A549 (cell line): ENCODE measurements at regions not wholly inside any gene's neighbourhood (a gene's known extent, or its start where the extent isn't known, plus 50 kb on each side); places are given as distances from the start of the nearest gene placed in this dataset.

Experiments used
- CTCF ChIP-seq: fragments of >200 bp; sonication (Bioruptor Twin); formaldehyde crosslinking; IDR thresholded peaks from 3 replicates; pipeline ENCODE4 v1.5.1; 2016
- E2F6 ChIP-seq: IDR thresholded peaks from 2 replicates; pipeline ENCODE4 v1.6.1; 2012; ENCODE audit warnings: low read depth, borderline replicate concordance
- EHF ChIP-seq: fragments of 250-450 bp; sonication (Bioruptor Pico); IDR thresholded peaks from 2 replicates; pipeline ENCODE4 v1.5.0; 2020; ENCODE audit warnings: mild to moderate bottlenecking
- HDAC2 ChIP-seq: fragments of 200-600 bp; sonication (generic); IDR thresholded peaks from 2 replicates; pipeline ENCODE4 v1.6.1; 2016
- POLR2A ChIP-seq: IDR thresholded peaks from 2 replicates; pipeline ENCODE4 v1.6.1; 2012; ENCODE audit warnings: mild to moderate bottlenecking, low read length
- POLR2AphosphoS2 ChIP-seq: conservative IDR thresholded peaks from 2 replicates; pipeline ENCODE4 v1.6.1; 2012; ENCODE audit warnings: low read length, improper control_type of control experiment, inconsistent platforms
- SMC3 ChIP-seq: fragments of >200 bp; sonication (Bioruptor Twin); formaldehyde crosslinking; IDR thresholded peaks from 3 replicates; pipeline ENCODE4 v1.6.1; 2018; ENCODE audit warnings: inconsistent platforms
- TF ChIP-seq, protein P1 (sequence below): fragments of 150-350 bp; IDR thresholded peaks from 2 replicates; pipeline ENCODE4 v1.6.1; 2014; ENCODE audit warnings: low read depth, mild to moderate bottlenecking, low read length
- TF ChIP-seq, protein P2 (sequence below): fragments of 200-600 bp; sonication (generic); IDR thresholded peaks from 2 replicates; pipeline ENCODE4 v1.6.1; 2016; ENCODE audit warnings: antibody characterized with exemption, mild to moderate bottlenecking, moderate library complexity
- TF ChIP-seq, protein P3 (sequence below): fragments of 450-650 bp; IDR thresholded peaks from 2 replicates; pipeline ENCODE4 v1.6.1; 2014; ENCODE audit warnings: antibody characterized with exemption

DNA sequence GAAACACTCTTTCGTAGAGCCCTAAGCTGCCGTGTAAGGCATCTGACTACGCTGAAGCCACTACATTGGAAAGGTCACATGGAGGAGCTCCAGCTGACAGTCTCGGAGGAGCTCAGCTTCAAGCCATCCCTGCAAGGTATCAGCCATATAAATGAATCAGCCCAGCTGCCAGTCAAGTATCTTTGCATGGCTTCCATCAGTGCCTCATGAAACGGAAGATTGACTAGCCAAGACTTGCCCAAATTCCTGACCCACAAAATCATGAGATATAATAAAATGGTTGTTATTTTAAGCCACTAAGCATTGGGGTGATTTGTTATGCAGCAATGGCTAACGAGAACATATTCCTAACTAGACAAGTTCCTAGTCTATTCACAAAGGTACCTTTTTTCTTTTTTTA, 104.1 kb upstream of the SCOC start:
- no peak for TF ChIP-seq CTCF
- no peak for TF ChIP-seq EHF
- TF ChIP-seq POLR2A: no peak
- TF ChIP-seq POLR2AphosphoS2: no peak
- TF ChIP-seq, protein P1, sequence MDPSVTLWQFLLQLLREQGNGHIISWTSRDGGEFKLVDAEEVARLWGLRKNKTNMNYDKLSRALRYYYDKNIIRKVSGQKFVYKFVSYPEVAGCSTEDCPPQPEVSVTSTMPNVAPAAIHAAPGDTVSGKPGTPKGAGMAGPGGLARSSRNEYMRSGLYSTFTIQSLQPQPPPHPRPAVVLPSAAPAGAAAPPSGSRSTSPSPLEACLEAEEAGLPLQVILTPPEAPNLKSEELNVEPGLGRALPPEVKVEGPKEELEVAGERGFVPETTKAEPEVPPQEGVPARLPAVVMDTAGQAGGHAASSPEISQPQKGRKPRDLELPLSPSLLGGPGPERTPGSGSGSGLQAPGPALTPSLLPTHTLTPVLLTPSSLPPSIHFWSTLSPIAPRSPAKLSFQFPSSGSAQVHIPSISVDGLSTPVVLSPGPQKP: no peak
- no peak for TF ChIP-seq SMC3
- TF ChIP-seq, protein P2, sequence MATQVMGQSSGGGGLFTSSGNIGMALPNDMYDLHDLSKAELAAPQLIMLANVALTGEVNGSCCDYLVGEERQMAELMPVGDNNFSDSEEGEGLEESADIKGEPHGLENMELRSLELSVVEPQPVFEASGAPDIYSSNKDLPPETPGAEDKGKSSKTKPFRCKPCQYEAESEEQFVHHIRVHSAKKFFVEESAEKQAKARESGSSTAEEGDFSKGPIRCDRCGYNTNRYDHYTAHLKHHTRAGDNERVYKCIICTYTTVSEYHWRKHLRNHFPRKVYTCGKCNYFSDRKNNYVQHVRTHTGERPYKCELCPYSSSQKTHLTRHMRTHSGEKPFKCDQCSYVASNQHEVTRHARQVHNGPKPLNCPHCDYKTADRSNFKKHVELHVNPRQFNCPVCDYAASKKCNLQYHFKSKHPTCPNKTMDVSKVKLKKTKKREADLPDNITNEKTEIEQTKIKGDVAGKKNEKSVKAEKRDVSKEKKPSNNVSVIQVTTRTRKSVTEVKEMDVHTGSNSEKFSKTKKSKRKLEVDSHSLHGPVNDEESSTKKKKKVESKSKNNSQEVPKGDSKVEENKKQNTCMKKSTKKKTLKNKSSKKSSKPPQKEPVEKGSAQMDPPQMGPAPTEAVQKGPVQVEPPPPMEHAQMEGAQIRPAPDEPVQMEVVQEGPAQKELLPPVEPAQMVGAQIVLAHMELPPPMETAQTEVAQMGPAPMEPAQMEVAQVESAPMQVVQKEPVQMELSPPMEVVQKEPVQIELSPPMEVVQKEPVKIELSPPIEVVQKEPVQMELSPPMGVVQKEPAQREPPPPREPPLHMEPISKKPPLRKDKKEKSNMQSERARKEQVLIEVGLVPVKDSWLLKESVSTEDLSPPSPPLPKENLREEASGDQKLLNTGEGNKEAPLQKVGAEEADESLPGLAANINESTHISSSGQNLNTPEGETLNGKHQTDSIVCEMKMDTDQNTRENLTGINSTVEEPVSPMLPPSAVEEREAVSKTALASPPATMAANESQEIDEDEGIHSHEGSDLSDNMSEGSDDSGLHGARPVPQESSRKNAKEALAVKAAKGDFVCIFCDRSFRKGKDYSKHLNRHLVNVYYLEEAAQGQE: no peak
- TF ChIP-seq HDAC2: no peak
- TF ChIP-seq E2F6: no peak
- TF ChIP-seq, protein P3, sequence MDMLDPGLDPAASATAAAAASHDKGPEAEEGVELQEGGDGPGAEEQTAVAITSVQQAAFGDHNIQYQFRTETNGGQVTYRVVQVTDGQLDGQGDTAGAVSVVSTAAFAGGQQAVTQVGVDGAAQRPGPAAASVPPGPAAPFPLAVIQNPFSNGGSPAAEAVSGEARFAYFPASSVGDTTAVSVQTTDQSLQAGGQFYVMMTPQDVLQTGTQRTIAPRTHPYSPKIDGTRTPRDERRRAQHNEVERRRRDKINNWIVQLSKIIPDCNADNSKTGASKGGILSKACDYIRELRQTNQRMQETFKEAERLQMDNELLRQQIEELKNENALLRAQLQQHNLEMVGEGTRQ: no peak
